ENCODE measurements at regions not wholly inside any gene's neighbourhood (a gene's known extent, or its start where the extent isn't known, plus 50 kb on each side); places are given as distances from the start of the nearest gene placed in this dataset.
"Not testable (repeated sequence)": the region's sequence is repeated elsewhere in the genome, so short reads cannot be mapped to it uniquely, and the experiment has no call there.

DNA sequence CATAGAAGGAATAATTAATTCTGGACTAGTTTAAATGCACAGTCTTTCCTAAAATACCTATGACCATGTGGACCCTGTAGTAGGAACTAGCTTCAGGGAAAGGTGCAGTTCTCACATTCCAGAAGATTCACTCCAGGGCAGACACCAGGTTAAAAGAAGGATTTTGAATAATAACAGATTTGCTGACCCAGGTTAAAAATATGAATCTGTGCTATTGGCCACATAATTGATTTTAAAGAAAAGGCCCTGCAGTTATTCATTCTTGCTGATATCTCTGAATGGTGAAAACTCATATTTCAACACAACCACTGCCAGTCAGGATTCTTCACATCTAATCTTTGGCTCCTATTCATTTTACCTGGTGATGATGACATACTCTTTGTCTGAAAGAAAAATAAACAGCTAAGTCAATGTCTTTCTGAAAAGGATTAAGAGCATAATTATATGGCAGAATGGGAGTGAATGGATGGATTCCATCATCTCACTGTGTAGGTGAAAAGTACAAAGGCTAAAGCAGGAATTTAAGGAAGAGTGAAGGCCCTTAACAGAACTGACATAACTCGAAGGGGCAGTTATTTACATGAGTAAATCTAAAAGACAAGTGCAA is 432.8 kb downstream of the PDGFC start:
- DNase-seq, result no peak

DNA sequence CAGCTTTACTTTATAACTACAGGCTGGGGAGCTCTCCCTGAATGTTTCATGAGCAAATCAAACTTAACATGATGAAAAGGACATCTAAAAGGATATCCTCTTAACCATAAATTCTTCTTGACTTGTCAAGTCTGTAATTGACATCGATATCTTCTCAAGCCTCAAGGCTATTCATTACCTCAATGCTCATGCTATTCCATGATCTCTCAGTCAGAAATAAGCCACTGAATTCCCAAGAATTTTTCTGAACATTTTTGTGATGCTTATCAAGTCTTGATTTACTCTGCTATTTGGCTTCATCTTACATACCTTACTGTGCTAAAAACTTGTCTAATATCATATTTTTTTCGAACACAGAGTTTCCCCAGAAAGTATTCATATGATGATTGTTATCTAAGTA is 433.4 kb downstream of the PDGFC start:
- DNase-seq, result no peak

DNA sequence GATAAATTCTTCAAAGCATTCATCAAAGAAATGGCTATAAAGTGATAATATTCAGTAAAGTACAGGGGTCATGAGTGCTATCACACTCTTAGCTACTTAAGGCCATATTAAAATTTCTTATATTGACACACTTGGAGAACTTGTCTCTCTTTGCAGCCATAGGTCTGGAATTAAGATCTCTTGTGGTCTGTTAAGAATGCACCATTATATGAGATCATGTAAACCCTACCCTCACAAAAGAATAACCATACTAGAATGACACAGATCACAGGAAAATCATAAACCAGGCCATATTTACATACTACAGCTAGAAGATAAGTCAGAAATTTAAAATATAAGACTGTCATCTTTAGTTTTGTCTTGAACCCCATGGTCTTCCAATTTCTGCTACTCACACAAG is 434.3 kb downstream of the PDGFC start:
- no peak for DNase-seq

DNA sequence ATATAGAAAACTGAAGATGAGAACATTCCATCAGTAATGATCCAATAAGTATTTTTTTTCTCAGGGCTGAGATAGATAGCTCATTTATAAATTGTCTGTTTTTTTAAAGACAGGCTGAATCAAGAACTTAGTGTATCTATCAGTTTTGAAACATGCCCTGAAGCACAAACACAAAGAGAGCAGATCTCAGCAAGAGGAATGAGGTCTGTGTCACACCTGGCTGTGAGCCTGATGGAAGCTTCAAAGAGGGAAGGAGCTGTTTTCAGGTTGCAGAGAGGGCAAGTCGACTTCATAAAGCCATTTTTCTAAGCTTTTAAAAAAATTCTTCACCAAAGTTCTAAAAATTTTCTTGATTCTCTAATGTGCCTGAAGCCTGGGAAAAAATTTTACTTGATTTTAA is 434.9 kb downstream of the PDGFC start:
- no peak for DNase-seq

DNA sequence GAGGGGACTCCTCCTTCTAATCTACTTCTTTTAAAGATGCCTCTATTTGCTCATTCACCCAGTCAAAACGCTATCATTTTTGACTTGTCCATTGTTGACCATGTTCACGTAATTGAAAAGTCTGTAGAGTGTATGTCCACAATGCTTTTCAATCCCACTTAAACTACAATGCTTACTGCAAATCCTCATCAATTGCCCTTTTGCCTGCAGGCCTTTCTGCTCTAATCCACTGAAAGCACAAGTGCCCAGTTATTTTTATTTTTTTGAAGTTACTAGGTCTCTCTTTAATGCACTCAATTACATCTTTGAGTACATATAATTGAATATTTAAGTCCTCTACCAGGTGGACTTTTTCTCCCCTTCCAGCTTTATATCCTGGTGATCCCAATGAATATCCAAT is 437.4 kb downstream of the PDGFC start:
- no peak for DNase-seq

DNA sequence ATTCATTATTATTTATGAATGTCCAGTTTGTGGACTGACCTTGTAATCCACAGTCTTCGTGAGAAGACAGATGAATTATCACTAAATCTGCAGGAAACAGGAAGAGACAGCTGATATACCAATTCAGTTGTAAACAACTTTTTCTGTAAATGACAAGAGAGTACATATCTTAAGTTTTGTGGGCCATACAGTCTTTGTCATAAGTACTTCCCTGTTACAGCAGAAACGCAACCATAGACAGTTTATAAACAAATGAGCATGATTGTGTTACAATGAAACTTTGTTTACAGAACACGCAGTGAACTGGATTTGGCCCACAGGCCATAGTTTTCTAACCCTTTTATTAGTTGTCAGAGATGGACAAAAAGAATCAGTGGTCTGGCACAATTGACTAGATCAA is 443.4 kb downstream of the PDGFC start:
- no peak for DNase-seq

DNA sequence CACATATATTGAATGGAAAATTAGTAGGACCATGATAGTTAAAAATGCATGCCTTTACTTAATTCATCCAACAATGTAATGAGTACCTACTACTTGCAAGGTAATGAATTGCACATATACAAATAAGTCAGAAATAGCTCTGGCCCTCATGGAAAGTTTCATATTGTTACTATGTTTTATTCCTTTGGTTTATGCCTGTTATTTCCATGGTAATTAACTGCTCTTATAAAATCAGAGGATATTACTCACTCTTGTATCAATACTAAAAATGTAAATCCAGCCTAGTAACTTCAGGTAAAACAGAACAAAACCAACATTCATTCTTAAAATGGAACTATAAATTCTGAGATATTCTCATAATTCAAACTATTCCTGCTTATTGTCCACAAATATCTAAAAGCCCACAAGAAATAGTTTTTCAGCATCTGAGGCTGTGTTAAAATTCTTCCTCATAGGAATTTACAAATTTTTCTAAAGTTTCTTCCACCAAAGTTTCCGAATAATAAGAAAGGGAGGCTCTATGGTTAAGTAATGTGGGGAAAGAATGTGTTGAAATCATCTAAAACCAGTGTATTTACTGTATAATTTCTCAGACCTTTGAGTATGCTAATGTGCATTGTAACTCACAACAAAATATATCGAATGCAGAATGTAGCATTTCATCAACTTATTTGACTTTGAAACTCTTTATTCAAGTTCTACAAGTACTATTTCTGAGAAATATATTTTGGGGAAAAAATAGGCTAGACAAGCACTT is 444.2 kb downstream of the PDGFC start:
- no peak for DNase-seq

DNA sequence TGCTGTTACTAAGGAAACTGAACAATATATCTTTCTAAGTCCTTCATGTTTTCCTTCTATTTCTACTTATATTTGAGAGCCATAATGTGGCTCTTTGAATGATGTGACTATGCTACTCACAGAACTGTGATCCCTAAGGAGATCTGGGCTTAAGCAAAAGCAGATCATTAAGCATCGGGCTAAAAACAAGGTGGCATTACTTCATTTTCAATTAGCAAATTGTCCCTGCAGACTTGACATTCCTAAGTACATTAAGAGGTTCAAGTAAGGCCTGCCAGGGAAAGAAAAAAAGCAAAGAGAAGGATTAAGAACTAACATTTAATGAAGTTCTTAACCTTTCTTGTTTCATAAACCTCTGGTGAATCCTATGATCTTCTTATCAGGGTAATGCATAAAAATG is 447.6 kb downstream of the PDGFC start:
- no peak for DNase-seq

DNA sequence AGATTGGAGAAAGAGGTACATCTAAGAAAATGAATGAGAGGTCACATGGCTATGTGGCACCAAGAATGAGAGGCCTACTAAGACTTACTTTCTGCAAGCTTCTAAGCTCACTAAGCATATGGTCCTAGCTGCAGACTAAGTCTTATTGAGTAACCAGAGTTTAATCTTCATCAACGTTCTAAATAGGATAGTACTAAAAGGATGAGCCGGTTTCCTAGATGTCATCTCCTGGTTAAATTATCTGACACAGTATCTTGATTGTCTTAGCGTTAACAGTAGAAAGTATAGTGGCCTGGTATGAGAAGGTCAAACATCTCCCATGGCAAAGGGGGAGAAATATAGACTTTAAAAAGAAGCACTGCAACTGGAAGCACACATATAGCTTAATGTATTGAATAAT is 448.1 kb downstream of the PDGFC start:
- no peak for DNase-seq

DNA sequence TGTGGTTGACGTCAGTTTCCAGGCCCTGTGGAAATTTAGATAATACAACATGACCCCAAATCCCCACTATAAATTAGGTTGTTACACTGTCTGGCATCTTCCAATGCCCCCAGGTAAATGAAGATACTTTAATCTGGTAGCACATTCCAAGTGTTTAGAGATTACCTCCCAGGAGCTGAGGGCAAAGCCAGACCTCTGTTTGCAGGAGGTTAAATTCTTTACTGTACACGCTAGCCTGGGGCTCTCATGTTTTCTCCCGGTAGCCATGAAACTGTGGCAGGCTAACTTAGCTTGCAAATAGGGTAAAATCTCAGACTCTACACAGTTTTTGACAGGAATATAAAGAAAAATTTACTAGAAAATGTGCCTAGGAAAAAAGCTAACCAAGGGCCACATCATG is 450.0 kb downstream of the PDGFC start:
- DNase-seq, result no peak

DNA sequence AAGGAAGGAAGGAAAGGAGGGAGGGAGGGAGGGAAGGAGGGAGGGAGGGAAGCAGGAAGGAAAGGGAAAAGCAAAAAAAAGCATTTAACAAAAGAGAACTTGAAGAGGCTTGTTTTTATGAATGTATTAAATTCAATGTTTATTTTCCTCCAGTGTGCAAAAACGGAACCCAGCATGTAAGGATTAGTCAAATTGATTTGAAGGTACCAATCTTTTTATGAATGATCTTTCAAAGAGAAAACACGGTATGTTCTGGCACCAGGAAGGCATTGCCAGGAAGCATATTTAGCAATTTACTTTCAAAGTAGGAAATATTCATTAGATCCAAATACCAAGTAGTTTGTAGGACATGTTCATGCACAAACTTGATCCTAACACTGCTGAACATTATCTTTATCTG is 453.6 kb downstream of the PDGFC start:
- DNase-seq, result no peak

DNA sequence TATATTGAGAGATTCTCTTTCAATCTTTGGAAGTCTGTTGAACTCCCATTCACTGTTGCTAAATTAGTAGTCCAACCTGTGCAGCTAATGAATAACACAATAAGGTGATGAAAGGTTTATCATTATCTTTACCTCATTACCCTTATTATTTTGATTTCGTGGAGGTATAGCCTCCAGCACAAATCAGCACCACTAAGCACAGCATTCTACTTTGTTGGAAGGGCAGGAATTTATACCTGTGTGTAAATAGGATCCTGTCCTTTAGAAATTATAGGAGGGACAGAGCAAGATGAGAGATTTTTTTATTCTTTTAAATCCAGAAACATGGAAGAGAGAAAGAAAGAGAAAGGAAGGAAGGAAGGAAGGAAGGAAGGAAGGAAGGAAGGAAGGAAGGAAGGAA is 454.1 kb downstream of the PDGFC start:
- DNase-seq, result no peak

DNA sequence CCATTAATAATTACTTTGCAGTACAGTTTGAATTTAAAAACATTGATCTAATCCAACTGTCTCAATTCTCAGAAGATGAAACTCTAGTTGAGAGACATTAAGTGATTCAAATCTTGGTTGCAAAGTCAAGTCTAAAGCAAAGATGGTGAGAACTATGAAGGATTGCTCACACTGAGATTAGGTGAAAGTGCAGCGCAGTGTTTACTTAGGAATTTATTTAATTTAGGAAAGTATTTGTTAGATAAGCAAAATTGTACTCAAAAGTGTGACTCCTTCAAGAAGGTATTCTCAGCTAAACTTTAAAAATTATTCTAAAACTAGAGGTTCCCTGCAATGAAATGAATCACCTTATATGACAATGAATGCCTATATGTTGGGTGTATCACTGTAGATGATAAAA is 454.9 kb downstream of the PDGFC start:
- DNase-seq, result no peak

DNA sequence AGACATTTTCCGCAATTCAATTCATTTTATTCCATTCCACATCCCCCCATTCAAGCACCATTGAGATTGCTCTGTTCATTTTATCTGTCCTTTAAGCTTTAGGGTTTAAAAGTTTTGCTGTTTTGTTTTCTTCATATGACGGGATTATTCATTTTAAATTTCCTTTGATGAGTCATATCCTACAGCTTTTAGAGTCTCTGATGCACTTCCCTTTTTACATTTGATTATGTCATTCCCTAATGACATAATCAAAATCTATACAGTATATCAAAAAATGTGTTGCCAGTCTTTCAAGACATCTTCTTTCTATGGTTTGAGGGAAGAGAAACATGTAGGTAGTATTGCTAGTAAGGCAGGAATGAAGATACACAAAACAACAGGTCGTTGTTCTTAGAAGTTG is 456.3 kb downstream of the PDGFC start:
- no peak for DNase-seq

DNA sequence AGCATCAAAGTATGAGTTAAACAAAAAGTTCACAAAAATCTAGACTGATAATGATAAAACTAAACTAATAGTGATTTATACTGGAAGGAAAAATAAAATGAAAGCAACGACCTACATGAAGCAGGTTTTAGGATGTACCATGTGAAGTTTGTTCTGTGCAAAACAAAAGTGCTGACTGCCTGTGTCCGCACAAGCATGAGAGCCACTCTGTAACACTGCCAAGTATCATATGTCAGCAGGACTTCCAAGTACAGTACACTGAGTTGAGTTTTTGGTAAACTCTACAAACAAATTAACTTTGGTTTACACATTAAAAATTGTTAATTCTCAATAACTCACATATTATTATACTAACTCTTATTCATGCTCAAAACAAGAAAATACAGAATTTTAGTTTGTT is 459.0 kb downstream of the PDGFC start:
- no peak for DNase-seq

DNA sequence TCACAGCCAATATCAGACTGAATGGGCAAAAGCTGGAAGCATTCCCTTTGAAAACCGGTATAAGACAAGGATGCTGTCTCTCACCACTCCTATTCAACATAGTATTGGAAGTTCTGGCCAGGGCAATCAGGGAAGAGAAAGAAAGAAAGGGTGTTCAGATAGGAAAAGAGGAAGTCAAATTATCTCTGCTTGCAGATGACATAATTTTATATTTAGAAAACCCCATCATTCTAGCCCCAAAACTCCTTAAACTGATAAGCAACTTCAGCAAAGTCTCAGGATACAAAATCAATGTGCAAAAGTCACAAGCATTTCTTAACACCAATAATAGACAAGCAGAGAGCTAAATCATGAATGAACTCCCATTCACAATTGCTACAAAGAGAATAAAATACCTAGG is 461.7 kb downstream of the PDGFC start:
- DNase-seq, result not testable (repeated sequence)

DNA sequence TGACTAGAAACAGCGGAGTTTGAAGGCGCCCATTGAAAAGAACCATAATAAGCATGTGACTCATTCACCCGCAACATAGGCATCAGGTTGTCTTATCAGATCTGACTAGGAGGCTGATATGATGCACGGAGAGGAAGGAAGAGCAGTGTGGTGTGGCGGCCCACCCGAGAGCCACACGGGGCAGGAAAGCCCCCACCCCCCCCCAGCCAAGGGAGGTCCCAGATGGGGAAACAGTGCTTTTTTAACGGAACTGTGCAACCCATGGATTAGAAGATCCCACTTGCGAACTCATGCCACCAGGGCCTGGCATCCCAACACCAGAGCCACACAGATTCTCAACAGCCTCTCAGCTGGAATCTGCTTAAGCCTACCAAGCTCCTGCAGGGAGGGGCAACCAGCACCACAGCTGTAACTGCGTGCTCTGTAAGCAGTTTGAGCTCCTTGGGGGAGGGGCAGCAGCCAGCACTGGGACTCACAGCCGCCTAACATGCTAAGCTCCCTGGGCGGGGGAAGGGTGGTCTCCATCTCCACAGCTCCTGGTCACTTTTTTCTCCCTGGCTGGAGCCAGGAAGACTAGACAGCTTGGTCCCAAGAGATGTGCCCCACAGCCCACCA is 466.2 kb downstream of the PDGFC start:
- no peak for DNase-seq

DNA sequence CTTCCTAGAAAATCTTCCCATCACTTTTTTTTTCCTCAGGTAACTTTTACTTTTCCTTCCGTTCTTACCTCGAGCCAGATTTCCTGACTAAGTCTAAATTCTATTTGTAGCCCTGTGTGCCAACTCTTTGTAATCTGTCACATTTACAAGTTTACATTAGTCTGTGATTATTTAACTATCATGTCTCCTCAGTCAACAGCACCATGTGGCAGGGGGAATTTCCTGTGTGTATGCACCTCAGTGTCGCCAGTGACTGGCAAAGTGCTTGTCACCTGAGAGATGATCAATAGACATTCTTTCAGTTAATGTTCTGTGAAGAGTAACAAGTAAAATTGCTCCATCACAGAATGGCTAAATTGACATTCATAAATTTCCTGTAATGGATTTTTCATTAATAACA is 468.5 kb downstream of the PDGFC start:
- DNase-seq, result no peak

DNA sequence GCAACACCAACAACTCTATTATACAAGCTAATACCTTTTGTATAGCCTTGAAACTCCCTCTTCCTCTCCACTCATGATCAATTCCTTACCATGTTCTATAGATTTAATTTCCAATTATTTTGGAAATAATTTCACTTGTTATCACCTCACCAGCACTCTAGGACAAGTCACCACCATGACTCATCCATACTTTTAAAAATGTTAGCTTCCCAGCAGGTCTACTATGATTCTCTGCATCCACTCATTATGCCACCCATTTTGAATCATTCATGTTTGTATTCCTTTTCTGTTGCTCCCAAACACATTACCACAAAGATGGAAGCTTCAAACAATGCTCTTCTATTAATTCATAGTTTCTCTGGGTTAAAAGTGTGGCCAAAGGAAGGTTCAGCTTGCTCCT is 469.6 kb downstream of the PDGFC start:
- no peak for DNase-seq

DNA sequence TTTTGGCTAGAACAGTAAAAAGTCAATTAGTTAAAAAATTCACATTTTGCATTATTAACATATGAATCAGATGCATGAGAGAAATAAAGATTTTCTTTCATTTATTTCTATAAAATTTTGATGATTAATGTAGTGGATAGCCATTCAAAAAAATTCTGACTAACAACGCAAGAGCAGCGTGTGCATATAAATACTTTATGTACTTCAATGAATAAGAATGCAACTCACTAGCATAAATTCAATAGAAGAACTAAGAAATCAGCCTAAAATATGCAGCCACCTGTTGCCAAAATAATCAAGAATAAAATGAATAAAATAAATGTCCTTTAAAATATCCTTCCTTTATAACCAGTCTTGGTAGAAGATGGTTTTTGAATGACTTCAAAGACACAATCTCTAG is 471.9 kb downstream of the PDGFC start:
- no peak for DNase-seq

DNA sequence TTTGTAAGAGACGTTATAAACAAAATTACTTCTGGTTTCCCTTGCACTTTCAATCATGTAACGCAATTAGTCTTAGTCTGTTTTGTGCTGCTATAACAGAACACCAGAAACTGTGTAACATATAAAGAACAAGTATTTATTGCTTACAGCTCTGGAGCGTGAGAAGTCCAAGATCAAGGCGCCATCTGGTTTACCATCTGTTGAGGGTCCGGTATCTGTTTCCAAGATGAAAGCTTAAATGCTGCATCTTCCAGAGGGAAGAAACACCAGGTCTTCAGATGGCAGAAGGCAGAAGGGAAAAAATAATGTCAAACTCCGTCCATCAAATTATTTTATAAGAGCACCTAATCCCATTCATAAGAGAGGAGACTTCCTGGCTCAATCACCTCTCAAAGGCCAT is 474.1 kb downstream of the PDGFC start:
- no peak for DNase-seq

DNA sequence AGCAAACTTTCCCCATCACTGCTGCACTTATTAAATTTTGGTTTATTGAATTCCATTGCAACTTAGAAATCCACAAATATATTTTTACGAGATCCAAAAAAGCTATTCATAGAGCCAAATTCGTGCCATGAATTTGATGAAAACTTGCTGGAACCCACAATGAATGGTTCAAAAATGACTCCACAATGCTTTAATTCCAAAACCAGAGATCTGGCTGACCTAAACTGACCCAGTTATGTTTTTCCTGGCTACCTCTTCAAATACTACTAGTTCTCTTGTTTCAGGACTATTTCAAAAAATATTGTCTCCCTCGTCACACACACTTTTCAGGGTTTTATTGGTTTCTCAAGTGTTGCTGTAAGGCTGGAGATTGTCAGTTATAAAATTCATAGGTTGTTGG is 474.8 kb downstream of the PDGFC start:
- DNase-seq, result no peak

DNA sequence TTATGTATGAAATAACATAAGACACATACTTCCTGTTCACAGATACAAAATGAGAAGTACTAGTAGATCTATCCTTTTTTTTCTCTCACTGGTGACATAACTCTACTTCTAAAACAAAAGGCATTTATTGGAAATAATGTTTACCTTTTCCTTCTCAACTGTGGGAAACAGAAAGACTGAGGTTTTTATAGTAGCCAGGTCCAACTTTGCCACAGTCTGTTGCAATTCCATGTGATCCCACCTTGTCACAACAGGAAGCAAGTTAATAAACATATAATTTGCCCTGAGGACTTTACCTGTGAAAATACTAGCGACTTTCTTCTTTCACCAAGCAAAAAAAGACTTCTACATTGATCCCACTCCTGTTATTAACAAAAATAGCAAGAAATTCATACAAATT is 475.8 kb downstream of the PDGFC start:
- DNase-seq, result no peak

DNA sequence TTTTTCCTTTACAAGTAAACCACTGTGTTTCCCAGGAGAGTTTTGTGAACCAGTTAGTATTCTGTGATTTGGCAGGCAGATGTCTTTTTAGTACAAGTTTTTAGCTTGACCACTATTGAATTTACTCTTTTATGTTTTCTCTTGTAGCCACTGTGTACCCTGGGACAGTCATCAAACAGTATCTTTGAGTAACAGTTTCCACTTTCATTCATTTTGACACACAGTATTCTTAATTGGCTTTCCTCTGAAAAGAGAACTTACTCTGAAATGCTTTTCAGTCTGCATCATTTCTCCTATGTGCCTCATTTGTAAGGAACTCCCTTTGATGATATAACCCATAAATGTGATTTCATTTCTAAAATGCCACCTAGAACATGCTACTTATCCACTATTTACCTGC is 476.5 kb downstream of the PDGFC start:
- DNase-seq, result no peak

DNA sequence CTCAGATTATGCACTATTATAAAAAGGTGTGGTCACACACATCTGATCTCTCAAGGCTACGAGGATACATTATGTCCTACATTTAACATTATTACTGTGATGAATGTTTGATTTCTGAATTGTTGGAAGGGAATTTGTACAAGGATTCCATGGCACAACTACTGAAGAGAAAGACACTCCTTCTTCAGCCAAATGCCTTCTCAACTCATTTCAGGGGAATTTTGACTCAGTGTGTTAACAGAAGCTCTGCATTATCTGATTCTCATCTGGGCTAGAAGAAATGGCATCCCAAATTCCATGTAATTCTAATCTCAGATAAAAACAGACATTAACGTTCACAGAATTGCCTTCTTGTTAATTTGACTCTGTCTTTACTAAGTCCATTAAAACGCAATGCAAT is 477.7 kb downstream of the PDGFC start:
- no peak for DNase-seq

Data from midbrain (tissue), 1 donor.